ENCODE measurements at regions not wholly inside any gene's neighbourhood (a gene's known extent, or its start where the extent isn't known, plus 50 kb on each side); places are given as distances from the start of the nearest gene placed in this dataset.

GRCh38 chr9:108655818-108656217 lies 200.0 kb downstream of the ACTL7B start:
- Histone ChIP-seq H3K4me2 (ENCODE audit: low read length) (no peak overlapping the region), H3K9me2 (ENCODE audit: low read depth, low read length) (no peaks in the 10 kb centered on the region), H3K36me3 (ENCODE audit: insufficient read depth, low read length) (no peaks in the 10 kb centered on the region), H3K9me3 (ENCODE audit: low read length) (0 out of 2 replicates have a peak, but pooled peaks cover 2% of the 10 kb centered on the region), H3K27me3 (ENCODE audit: insufficient read depth, low read length) (no peaks in the 10 kb centered on the region), H4K20me1 (ENCODE audit: insufficient read depth, low read length) (no peaks in the 10 kb centered on the region), H3K4me3 (ENCODE audit: low read depth, low read length, poor library complexity, severe bottlenecking) (no peak overlapping the region), H2AFZ (ENCODE audit: low read length) (no peak overlapping the region), H3K79me2 (ENCODE audit: insufficient read depth, low read length) (no peaks in the 10 kb centered on the region), H3K4me1 (ENCODE audit: insufficient read depth, low read length, severe bottlenecking) (no peaks in the 10 kb centered on the region), H3K9ac (ENCODE audit: low read length) (no peak overlapping the region), H3F3A (ENCODE audit: insufficient read depth, low read length) (no peaks in the 10 kb centered on the region), H3K27ac (ENCODE audit: low read depth, low read length, poor library complexity, severe bottlenecking) (no peak overlapping the region)
- TF ChIP-seq CTCF (IDR thresholded peaks at IDR 0.05; ENCODE audit: low read length): no peak
- no peak for TF ChIP-seq EZH2 (IDR thresholded peaks at IDR 0.05; ENCODE audit: borderline replicate concordance, low read length)

DNA sequence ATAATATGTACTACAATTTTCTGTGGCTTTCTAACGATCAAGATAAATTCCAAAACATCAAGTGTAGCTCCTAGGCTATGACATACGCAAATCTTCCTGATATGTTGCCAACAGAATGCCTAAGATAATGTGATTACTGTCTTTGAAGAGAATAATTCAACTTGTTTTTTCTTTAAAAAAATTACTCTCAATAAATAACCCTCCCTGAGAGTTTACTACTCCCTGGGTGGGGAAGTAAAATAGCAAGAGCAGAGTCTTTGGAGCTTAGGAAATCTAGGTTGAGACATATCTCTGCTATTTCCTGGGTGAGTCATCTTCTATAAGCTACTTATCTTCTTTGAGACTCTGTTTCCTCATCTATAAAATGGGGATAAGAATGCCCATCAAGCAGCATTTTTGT lies 201.2 kb downstream of the ACTL7B start:
- no peak for TF ChIP-seq CTCF (IDR thresholded peaks at IDR 0.05; ENCODE audit: low read length)
- no peak for TF ChIP-seq EZH2 (IDR thresholded peaks at IDR 0.05; ENCODE audit: borderline replicate concordance, low read length)
- Histone ChIP-seq H2AFZ (ENCODE audit: low read length) (no peak overlapping the region), H3F3A (ENCODE audit: insufficient read depth, low read length) (no peaks in the 10 kb centered on the region), H3K4me3 (ENCODE audit: low read depth, low read length, poor library complexity, severe bottlenecking) (no peak overlapping the region), H4K20me1 (ENCODE audit: insufficient read depth, low read length) (no peaks in the 10 kb centered on the region), H3K36me3 (ENCODE audit: insufficient read depth, low read length) (no peaks in the 10 kb centered on the region), H3K9me3 (ENCODE audit: low read length) (0 out of 2 replicates have a peak, but pooled peaks cover 2% of the 10 kb centered on the region), H3K9me2 (ENCODE audit: low read depth, low read length) (no peaks in the 10 kb centered on the region), H3K4me1 (ENCODE audit: insufficient read depth, low read length, severe bottlenecking) (no peaks in the 10 kb centered on the region), H3K79me2 (ENCODE audit: insufficient read depth, low read length) (no peaks in the 10 kb centered on the region), H3K27me3 (ENCODE audit: insufficient read depth, low read length) (no peaks in the 10 kb centered on the region), H3K27ac (ENCODE audit: low read depth, low read length, poor library complexity, severe bottlenecking) (no peak overlapping the region), H3K4me2 (ENCODE audit: low read length) (no peak overlapping the region), H3K9ac (ENCODE audit: low read length) (no peak overlapping the region)

GRCh38 chr9:108652851-108653250 lies 202.9 kb downstream of the ACTL7B start:
- Histone ChIP-seq H3K27me3 (ENCODE audit: insufficient read depth, low read length) (no peaks in the 10 kb centered on the region), H4K20me1 (ENCODE audit: insufficient read depth, low read length) (no peaks in the 10 kb centered on the region), H3K9me2 (ENCODE audit: low read depth, low read length) (no peaks in the 10 kb centered on the region), H3F3A (ENCODE audit: insufficient read depth, low read length) (no peaks in the 10 kb centered on the region), H3K36me3 (ENCODE audit: insufficient read depth, low read length) (no peaks in the 10 kb centered on the region), H3K9ac (ENCODE audit: low read length) (no peak overlapping the region), H3K4me2 (ENCODE audit: low read length) (no peak overlapping the region), H3K4me3 (ENCODE audit: low read depth, low read length, poor library complexity, severe bottlenecking) (no peak overlapping the region), H3K9me3 (ENCODE audit: low read length) (no peaks in the 10 kb centered on the region), H3K79me2 (ENCODE audit: insufficient read depth, low read length) (no peaks in the 10 kb centered on the region), H3K4me1 (ENCODE audit: insufficient read depth, low read length, severe bottlenecking) (no peaks in the 10 kb centered on the region), H2AFZ (ENCODE audit: low read length) (no peak overlapping the region), H3K27ac (ENCODE audit: low read depth, low read length, poor library complexity, severe bottlenecking) (no peak overlapping the region)
- TF ChIP-seq EZH2 (IDR thresholded peaks at IDR 0.05; ENCODE audit: borderline replicate concordance, low read length): no peak
- no peak for TF ChIP-seq CTCF (IDR thresholded peaks at IDR 0.05; ENCODE audit: low read length)

Measured in OCI-LY1 (cell line).